ENCODE measurements at regions not wholly inside any gene's neighbourhood (a gene's known extent, or its start where the extent isn't known, plus 50 kb on each side); places are given as distances from the start of the nearest gene placed in this dataset.

GRCh38 chr3:139772539-139773500 is 95.0 kb upstream of the NMNAT3 start:
- peaks cover 3% of the 10 kb centered on the region for H3K4me1 Mint-ChIP-seq (ENCODE audit: unreplicated experiment)
- DNase-seq (ENCODE audit: low spot score), result no peak

GRCh38 chr3:139771331-139771730 is 93.6 kb upstream of the NMNAT3 start:
- Mint-ChIP-seq H3K9me3 (ENCODE audit: unreplicated experiment) (no peaks in the 10 kb centered on the region), H3K36me3 (ENCODE audit: low read depth, unreplicated experiment) (no peaks in the 10 kb centered on the region), H3K27ac (ENCODE audit: unreplicated experiment) (no peak overlapping the region), H3K4me1 (ENCODE audit: unreplicated experiment) (peaks cover 3% of the 10 kb centered on the region), H3K4me3 (ENCODE audit: unreplicated experiment) (no peak overlapping the region), H3K27me3 (ENCODE audit: unreplicated experiment) (no peaks in the 10 kb centered on the region)
- no peak for TF ChIP-seq CTCF (IDR thresholded peaks at IDR 0.05; ENCODE audit: unreplicated experiment)
- DNase-seq (ENCODE audit: low spot score), result no peak

More at GRCh38 chr3:139772539-139773500, 95.0 kb upstream of the NMNAT3 start:
- Mint-ChIP-seq H3K4me3 (ENCODE audit: unreplicated experiment) (no peak overlapping the region), H3K36me3 (ENCODE audit: low read depth, unreplicated experiment) (no peaks in the 10 kb centered on the region), H3K27ac (ENCODE audit: unreplicated experiment) (no peak overlapping the region), H3K27me3 (ENCODE audit: unreplicated experiment) (no peaks in the 10 kb centered on the region), H3K9me3 (ENCODE audit: unreplicated experiment) (no peaks in the 10 kb centered on the region)
- TF ChIP-seq CTCF (IDR thresholded peaks at IDR 0.05; ENCODE audit: unreplicated experiment), result no peak

- Mint-ChIP-seq H3K27me3 (ENCODE audit: unreplicated experiment) (no peaks in the 10 kb centered on the region), H3K9me3 (ENCODE audit: unreplicated experiment) (no peaks in the 10 kb centered on the region), H3K4me1 (ENCODE audit: unreplicated experiment) (peaks cover 3% of the 10 kb centered on the region), H3K4me3 (ENCODE audit: unreplicated experiment) (no peak overlapping the region), H3K27ac (ENCODE audit: unreplicated experiment) (no peak overlapping the region), H3K36me3 (ENCODE audit: low read depth, unreplicated experiment) (no peaks in the 10 kb centered on the region)
- no peak for TF ChIP-seq CTCF (IDR thresholded peaks at IDR 0.05; ENCODE audit: unreplicated experiment)
- no peak for DNase-seq (ENCODE audit: low spot score)
These were observed 92.8 kb upstream of the NMNAT3 start for GRCh38 chr3:139770577-139770976.

- Mint-ChIP-seq H3K36me3 (ENCODE audit: low read depth, unreplicated experiment) (no peaks in the 10 kb centered on the region), H3K4me3 (ENCODE audit: unreplicated experiment) (no peak overlapping the region), H3K9me3 (ENCODE audit: unreplicated experiment) (no peaks in the 10 kb centered on the region), H3K4me1 (ENCODE audit: unreplicated experiment) (peaks cover under 1% of the 10 kb centered on the region), H3K27ac (ENCODE audit: unreplicated experiment) (no peak overlapping the region), H3K27me3 (ENCODE audit: unreplicated experiment) (no peaks in the 10 kb centered on the region)
- no peak for TF ChIP-seq CTCF (IDR thresholded peaks at IDR 0.05; ENCODE audit: unreplicated experiment)
- no peak for DNase-seq (ENCODE audit: low spot score)
These were observed 92.0 kb upstream of the NMNAT3 start for GRCh38 chr3:139769796-139770195.

GRCh38 chr3:139764936-139765335 is 87.2 kb upstream of the NMNAT3 start:
- H3K36me3 Mint-ChIP-seq (ENCODE audit: low read depth, unreplicated experiment), result no peaks in the 10 kb centered on the region
- no peak for DNase-seq (ENCODE audit: low spot score)
- no peaks in the 10 kb centered on the region for H3K27me3 Mint-ChIP-seq (ENCODE audit: unreplicated experiment)
- no peaks in the 10 kb centered on the region for H3K9me3 Mint-ChIP-seq (ENCODE audit: unreplicated experiment)
- H3K4me3 Mint-ChIP-seq (ENCODE audit: unreplicated experiment), result no peak overlapping the region
- no peak for TF ChIP-seq CTCF (IDR thresholded peaks at IDR 0.05; ENCODE audit: unreplicated experiment)
- H3K4me1 Mint-ChIP-seq (ENCODE audit: unreplicated experiment), result no peaks in the 10 kb centered on the region
- no peak overlapping the region for H3K27ac Mint-ChIP-seq (ENCODE audit: unreplicated experiment)
